ENCODE measurements at regions not wholly inside any gene's neighbourhood (a gene's known extent, or its start where the extent isn't known, plus 50 kb on each side); places are given as distances from the start of the nearest gene placed in this dataset.
"Not testable (repeated sequence)": the region's sequence is repeated elsewhere in the genome, so short reads cannot be mapped to it uniquely, and the experiment has no call there.

GRCh38 chr6:126682440-126682839 lies 342.5 kb downstream of the CENPW start:
- no peak for DNase-seq

GRCh38 chr6:126685182-126685581 lies 345.3 kb downstream of the CENPW start:
- DNase-seq, result no peak

GRCh38 chr6:126696921-126697693 lies 357.2 kb downstream of the CENPW start:
- peak; percentile 4 for DNase-seq

- DNase-seq, result no peak
Observed at GRCh38 chr6:126698732-126699240, 358.9 kb downstream of the CENPW start.

GRCh38 chr6:126701676-126702560 lies 362.0 kb downstream of the CENPW start:
- DNase-seq, result no peak

- DNase-seq, result no peak
Observed at GRCh38 chr6:126716032-126716431, 376.1 kb downstream of the CENPW start.

- no peak for DNase-seq
Observed at GRCh38 chr6:126716826-126717509, 377.1 kb downstream of the CENPW start.

- DNase-seq, result no peak
Observed at GRCh38 chr6:126718600-126719327, 378.8 kb downstream of the CENPW start.

- no peak for DNase-seq
Observed at GRCh38 chr6:126720304-126720703, 380.4 kb downstream of the CENPW start.

- no peak for DNase-seq
Observed at GRCh38 chr6:126721581-126722160, 381.8 kb downstream of the CENPW start.

- DNase-seq, result no peak
Observed at GRCh38 chr6:126722411-126722810, 382.5 kb downstream of the CENPW start.

- no peak for DNase-seq
Observed at GRCh38 chr6:126723541-126724170, 383.7 kb downstream of the CENPW start.

- no peak for DNase-seq
Observed at GRCh38 chr6:126724821-126725220, 384.9 kb downstream of the CENPW start.

- DNase-seq, result not testable (repeated sequence)
Observed at GRCh38 chr6:126726454-126726853, 386.5 kb downstream of the CENPW start.

GRCh38 chr6:126738146-126738545 lies 380.3 kb upstream of the RSPO3 start:
- DNase-seq, result no peak

GRCh38 chr6:126738641-126739040 lies 379.8 kb upstream of the RSPO3 start:
- DNase-seq, result no peak

- DNase-seq, result no peak
Observed at GRCh38 chr6:126743076-126743475, 375.4 kb upstream of the RSPO3 start.

- DNase-seq, result no peak
Observed at GRCh38 chr6:126747728-126748540, 370.5 kb upstream of the RSPO3 start.

- no peak for DNase-seq
Observed at GRCh38 chr6:126753606-126754005, 364.9 kb upstream of the RSPO3 start.

GRCh38 chr6:126761854-126762253 lies 356.6 kb upstream of the RSPO3 start:
- no peak for DNase-seq

- no peak for DNase-seq
Observed at GRCh38 chr6:126764104-126764503, 354.4 kb upstream of the RSPO3 start.

Data from NCI-H1105 (cell line).